ENCODE measurements at regions not wholly inside any gene's neighbourhood (a gene's known extent, or its start where the extent isn't known, plus 50 kb on each side); places are given as distances from the start of the nearest gene placed in this dataset.
"Not testable (repeated sequence)": the region's sequence is repeated elsewhere in the genome, so short reads cannot be mapped to it uniquely, and the experiment has no call there.

DNA sequence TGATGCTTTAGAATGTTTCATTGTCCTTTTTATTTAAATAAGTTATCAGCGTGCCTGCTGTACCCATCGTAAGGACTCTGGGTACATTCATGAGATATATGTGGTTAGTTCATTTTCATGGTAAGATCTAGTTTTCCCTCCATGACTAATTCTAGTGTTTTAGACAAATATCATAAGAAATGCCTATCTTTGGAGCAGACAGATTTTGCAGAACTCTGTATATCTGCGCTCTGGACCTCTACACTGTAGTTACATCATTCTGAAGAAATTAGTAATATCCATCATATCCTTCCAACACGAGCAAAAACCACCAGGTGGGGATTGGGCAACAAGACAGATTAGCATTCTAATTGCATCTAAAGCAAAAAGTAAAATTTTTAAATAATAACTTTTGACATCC lies 499.2 kb downstream of the SETD4 start:
- Histone ChIP-seq H3K4me1 (no peaks in the 10 kb centered on the region), H3K27ac (no peak overlapping the region), H3K4me3 (no peak overlapping the region), H3K36me3 (no peaks in the 10 kb centered on the region), H3K27me3 (no peaks in the 10 kb centered on the region), H3K9me3 (no peaks in the 10 kb centered on the region)
- TF ChIP-seq, protein P1, sequence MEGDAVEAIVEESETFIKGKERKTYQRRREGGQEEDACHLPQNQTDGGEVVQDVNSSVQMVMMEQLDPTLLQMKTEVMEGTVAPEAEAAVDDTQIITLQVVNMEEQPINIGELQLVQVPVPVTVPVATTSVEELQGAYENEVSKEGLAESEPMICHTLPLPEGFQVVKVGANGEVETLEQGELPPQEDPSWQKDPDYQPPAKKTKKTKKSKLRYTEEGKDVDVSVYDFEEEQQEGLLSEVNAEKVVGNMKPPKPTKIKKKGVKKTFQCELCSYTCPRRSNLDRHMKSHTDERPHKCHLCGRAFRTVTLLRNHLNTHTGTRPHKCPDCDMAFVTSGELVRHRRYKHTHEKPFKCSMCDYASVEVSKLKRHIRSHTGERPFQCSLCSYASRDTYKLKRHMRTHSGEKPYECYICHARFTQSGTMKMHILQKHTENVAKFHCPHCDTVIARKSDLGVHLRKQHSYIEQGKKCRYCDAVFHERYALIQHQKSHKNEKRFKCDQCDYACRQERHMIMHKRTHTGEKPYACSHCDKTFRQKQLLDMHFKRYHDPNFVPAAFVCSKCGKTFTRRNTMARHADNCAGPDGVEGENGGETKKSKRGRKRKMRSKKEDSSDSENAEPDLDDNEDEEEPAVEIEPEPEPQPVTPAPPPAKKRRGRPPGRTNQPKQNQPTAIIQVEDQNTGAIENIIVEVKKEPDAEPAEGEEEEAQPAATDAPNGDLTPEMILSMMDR (IDR thresholded peaks at IDR 0.05) = no peak
- TF ChIP-seq POLR2A (IDR thresholded peaks at IDR 0.05) = no peak
- no peak for DNase-seq

DNA sequence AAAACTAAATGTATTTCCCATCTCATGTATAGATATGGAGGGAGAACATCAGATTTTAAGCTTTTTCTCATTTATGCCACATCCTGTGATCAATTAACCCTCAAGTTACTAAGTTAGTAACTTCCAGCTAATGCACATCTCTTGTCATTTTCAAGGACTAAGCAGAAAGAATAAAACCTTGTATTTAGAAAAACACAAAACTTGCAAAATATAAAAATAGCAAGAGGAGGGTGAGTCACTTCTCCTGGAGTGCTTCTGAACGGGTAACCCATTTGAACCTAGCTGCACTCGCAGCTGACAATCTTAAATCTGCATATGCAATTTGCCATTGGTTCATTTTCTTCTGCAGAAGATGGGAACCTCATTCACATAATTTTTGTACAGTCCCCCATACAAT lies 500.5 kb downstream of the SETD4 start:
- no peaks in the 10 kb centered on the region for H3K4me1 ChIP-seq

DNA sequence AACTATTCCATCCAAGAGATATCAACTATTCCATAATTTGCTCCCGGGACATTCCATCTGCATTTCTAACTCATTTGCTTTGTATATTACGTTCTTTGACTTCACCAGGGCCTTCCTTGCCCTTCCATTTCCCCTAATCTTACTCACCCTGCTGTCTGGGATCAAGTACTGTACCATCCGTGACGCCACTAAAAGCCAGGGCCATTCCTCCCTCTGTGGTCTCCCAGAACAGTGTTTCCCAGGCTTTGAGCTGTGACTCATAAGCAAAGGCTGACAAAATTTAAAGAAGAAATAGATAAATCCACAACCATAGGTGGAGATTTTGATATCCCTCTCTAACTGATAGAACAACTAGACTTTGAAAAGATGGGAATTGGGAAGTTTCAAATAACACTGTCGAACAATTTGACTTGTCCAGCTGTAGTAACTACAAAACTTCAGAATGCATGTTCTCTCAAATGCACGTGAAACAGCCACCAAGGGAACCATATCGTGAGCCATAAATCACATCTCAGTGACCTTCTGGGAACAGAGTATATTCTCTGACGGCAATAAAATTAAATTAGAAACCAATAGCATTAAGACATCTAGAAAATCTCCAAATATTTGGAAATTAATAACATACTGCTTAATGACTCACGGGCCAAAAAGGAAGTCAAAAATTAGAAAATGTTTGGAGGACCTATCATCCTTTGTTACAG lies 501.0 kb downstream of the SETD4 start:
- Histone ChIP-seq H3K36me3 (no peaks in the 10 kb centered on the region), H3K27ac (no peak overlapping the region), H3K4me1 (no peaks in the 10 kb centered on the region), H3K27me3 (no peaks in the 10 kb centered on the region), H3K9me3 (no peaks in the 10 kb centered on the region), H3K4me3 (no peak overlapping the region)
- no peak for DNase-seq
- TF ChIP-seq, protein P1 (IDR thresholded peaks at IDR 0.05) = no peak
- TF ChIP-seq POLR2A (IDR thresholded peaks at IDR 0.05) = no peak

More for the DNA sequence above, 500.5 kb downstream of the SETD4 start:
- Histone ChIP-seq H3K4me3 (no peak overlapping the region), H3K27me3 (no peaks in the 10 kb centered on the region), H3K36me3 (no peaks in the 10 kb centered on the region), H3K9me3 (no peaks in the 10 kb centered on the region), H3K27ac (no peak overlapping the region)
- TF ChIP-seq POLR2A (IDR thresholded peaks at IDR 0.05) = no peak
- TF ChIP-seq, protein P1 (IDR thresholded peaks at IDR 0.05) = no peak
- DNase-seq = no peak

DNA sequence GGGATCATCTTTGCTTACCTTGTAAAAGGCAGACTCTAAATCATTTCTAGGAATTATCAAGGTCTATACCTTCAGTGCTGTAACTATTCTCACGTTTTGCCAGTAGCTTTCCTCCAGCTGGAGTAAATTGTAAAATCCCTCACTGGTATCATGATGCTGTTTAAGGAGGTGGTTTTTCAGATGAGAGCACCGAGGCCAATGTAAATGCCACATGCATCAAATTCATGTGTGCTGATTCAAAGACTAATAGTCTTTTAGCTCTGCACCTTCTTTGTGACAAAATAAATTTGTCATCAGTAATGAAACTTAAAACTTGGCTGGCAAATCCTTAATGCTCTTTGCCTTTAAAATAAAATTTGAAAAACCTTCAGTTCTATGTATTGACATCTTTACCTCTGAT lies 503.8 kb downstream of the SETD4 start:
- TF ChIP-seq POLR2A (IDR thresholded peaks at IDR 0.05) = no peak
- TF ChIP-seq, protein P1 (IDR thresholded peaks at IDR 0.05) = no peak
- no peak overlapping the region for H3K27ac ChIP-seq

DNA sequence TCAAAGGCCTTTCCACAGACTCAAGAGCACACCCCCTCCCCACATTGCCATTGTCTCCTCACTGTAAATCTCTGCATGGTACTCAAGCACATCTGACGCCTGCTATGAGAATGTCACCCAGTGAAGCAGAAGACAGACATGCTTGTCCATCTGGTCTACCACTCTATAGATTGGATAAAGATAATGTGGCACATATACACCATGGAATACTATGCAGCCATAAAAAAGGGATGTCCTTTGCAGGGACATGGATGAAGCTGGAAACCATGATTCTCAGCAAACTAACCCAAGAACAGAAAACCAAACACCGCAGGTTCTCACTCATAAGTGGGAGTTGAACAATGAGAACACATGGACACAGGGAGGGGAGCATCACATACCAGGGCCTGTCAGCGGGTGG lies 503.4 kb upstream of the RUNX1 start:
- not testable (repeated sequence) for H3K36me3 ChIP-seq, H3K9me3 ChIP-seq, H3K4me1 ChIP-seq, H3K27ac ChIP-seq, DNase-seq, H3K27me3 ChIP-seq, H3K4me3 ChIP-seq

More for the DNA sequence above, 503.8 kb downstream of the SETD4 start:
- H3K27me3 ChIP-seq = no peaks in the 10 kb centered on the region
- H3K36me3 ChIP-seq = no peaks in the 10 kb centered on the region
- no peak for DNase-seq
- H3K4me3 ChIP-seq = no peak overlapping the region
- H3K4me1 ChIP-seq = no peaks in the 10 kb centered on the region
- no peaks in the 10 kb centered on the region for H3K9me3 ChIP-seq

DNA sequence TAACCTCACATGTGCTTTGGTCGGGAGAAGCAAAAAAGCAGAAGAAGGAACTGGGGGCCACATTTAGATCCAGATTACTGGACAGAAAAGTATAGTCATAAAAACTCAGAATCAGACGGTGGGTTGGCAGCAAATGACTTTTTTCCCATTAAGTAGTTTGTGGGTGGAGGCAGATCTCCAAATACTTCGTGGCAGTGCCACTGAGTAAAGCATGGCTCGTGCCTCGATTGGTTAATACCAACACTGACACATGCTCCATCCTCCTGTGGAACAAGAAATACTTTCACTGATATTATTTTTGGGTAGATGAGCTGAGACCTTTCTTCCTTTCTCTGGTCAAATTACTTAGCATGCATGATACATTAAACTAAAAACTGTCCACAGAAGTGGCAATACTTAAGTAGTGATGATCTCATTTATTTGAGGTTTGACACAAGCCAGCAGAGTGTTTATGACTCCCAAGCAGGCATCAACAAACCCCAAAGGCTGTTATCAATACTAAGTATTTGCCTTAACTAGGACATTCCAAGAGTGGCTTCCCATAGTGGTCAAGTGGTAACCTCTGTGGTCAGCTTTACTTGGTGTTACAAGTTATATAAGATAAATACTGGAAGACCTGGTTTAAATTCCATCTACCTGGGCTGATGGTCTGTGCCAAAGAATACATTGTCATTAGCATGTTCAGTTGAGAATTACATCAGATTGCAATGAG lies 500.0 kb upstream of the RUNX1 start:
- H3K4me1 ChIP-seq = no peaks in the 10 kb centered on the region
- H3K9me3 ChIP-seq = no peaks in the 10 kb centered on the region
- no peaks in the 10 kb centered on the region for H3K36me3 ChIP-seq
- no peak overlapping the region for H3K27ac ChIP-seq
- no peaks in the 10 kb centered on the region for H3K27me3 ChIP-seq
- no peak overlapping the region for H3K4me3 ChIP-seq
- DNase-seq = no peak
- no peak for TF ChIP-seq POLR2A (IDR thresholded peaks at IDR 0.05)
- TF ChIP-seq, protein P1 (IDR thresholded peaks at IDR 0.05) = no peak
